ENCODE measurements at regions not wholly inside any gene's neighbourhood (a gene's known extent, or its start where the extent isn't known, plus 50 kb on each side); places are given as distances from the start of the nearest gene placed in this dataset.

GRCh38 chr6:89026151-89026550 lies 54.4 kb upstream of the PNRC1 start:
- no peak for ATAC-seq
- Mint-ChIP-seq H3K27ac (no peak overlapping the region), H3K4me3 (no peak overlapping the region), H3K9me3 (no peaks in the 10 kb centered on the region), H3K27me3 (ENCODE audit: low read depth) (peaks cover 2% of the 10 kb centered on the region; the same call in 1 of the 2 replicates), H3K36me3 (no peaks in the 10 kb centered on the region), H3K4me1 (peaks cover 22% of the 10 kb centered on the region)
- no peak for TF ChIP-seq SMAD3 (CRISPR knock-in tag; IDR thresholded peaks at IDR 0.05; ENCODE audit: borderline replicate concordance)
- TF ChIP-seq EMX1 (CRISPR knock-in tag; IDR thresholded peaks at IDR 0.05) = no peak
- TF ChIP-seq TCF7 (CRISPR knock-in tag; IDR thresholded peaks at IDR 0.05; ENCODE audit: low read depth) = no peak
- TF ChIP-seq, protein P1, sequence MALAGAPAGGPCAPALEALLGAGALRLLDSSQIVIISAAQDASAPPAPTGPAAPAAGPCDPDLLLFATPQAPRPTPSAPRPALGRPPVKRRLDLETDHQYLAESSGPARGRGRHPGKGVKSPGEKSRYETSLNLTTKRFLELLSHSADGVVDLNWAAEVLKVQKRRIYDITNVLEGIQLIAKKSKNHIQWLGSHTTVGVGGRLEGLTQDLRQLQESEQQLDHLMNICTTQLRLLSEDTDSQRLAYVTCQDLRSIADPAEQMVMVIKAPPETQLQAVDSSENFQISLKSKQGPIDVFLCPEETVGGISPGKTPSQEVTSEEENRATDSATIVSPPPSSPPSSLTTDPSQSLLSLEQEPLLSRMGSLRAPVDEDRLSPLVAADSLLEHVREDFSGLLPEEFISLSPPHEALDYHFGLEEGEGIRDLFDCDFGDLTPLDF (CRISPR knock-in tag; IDR thresholded peaks at IDR 0.05) = no peak
- no peak for TF ChIP-seq ZNF281 (CRISPR knock-in tag; IDR thresholded peaks at IDR 0.05)
- no peak for TF ChIP-seq CREB1 (CRISPR knock-in tag; IDR thresholded peaks at IDR 0.05)
- TF ChIP-seq USF1 (CRISPR knock-in tag; IDR thresholded peaks at IDR 0.05) = no peak
- TF ChIP-seq ETV6 (CRISPR knock-in tag; IDR thresholded peaks at IDR 0.05) = no peak
- TF ChIP-seq ZNF232 (CRISPR knock-in tag; IDR thresholded peaks at IDR 0.05) = no peak
- TF ChIP-seq SMAD4 (CRISPR knock-in tag; IDR thresholded peaks at IDR 0.05) = no peak
- TF ChIP-seq OVOL2 (CRISPR knock-in tag; IDR thresholded peaks at IDR 0.05; ENCODE audit: borderline replicate concordance) = no peak
- TF ChIP-seq, protein P2, sequence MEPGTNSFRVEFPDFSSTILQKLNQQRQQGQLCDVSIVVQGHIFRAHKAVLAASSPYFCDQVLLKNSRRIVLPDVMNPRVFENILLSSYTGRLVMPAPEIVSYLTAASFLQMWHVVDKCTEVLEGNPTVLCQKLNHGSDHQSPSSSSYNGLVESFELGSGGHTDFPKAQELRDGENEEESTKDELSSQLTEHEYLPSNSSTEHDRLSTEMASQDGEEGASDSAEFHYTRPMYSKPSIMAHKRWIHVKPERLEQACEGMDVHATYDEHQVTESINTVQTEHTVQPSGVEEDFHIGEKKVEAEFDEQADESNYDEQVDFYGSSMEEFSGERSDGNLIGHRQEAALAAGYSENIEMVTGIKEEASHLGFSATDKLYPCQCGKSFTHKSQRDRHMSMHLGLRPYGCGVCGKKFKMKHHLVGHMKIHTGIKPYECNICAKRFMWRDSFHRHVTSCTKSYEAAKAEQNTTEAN (CRISPR knock-in tag; IDR thresholded peaks at IDR 0.05) = no peak
- TF ChIP-seq, protein P3, sequence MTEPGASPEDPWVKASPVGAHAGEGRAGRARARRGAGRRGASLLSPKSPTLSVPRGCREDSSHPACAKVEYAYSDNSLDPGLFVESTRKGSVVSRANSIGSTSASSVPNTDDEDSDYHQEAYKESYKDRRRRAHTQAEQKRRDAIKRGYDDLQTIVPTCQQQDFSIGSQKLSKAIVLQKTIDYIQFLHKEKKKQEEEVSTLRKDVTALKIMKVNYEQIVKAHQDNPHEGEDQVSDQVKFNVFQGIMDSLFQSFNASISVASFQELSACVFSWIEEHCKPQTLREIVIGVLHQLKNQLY (CRISPR knock-in tag; IDR thresholded peaks at IDR 0.05) = no peak
- TF ChIP-seq ERG (CRISPR knock-in tag; IDR thresholded peaks at IDR 0.05) = no peak
- TF ChIP-seq ZBTB21 (CRISPR knock-in tag; IDR thresholded peaks at IDR 0.05; ENCODE audit: borderline replicate concordance) = no peak
- POLR2A ChIA-PET = interaction anchor here (0.6 kb wide), 1 partner anchor 442 kb away, joined by 6 read pairs; no protein-coding TSS in a partner anchor
- CTCF ChIA-PET = no interaction called here
- no peak for DNase-seq (ENCODE audit: low spot score)

GRCh38 chr6:89025633-89026032 lies 54.9 kb upstream of the PNRC1 start:
- Mint-ChIP-seq H3K9me3 (no peaks in the 10 kb centered on the region), H3K36me3 (no peaks in the 10 kb centered on the region), H3K4me3 (no peak overlapping the region), H3K27me3 (ENCODE audit: low read depth) (peaks cover 2% of the 10 kb centered on the region; the same call in 1 of the 2 replicates), H3K27ac (no peak overlapping the region), H3K4me1 (peaks cover 23% of the 10 kb centered on the region)
- DNase-seq (ENCODE audit: low spot score) (no peak), ATAC-seq (no peak)
- ChIA-PET CTCF (no interaction called here), POLR2A (interaction anchor here (0.6 kb wide), 1 partner anchor 443 kb away, joined by 6 read pairs; no protein-coding TSS in a partner anchor)
- TF ChIP-seq ZNF281 (CRISPR knock-in tag; IDR thresholded peaks at IDR 0.05) (no peak), MXD4 (CRISPR knock-in tag; IDR thresholded peaks at IDR 0.05; ENCODE audit: borderline replicate concordance) (no peak), TEAD1 (CRISPR knock-in tag; IDR thresholded peaks at IDR 0.05) (no peak), ELF4 (CRISPR knock-in tag; IDR thresholded peaks at IDR 0.05; ENCODE audit: low read depth) (no peak), ZNF671 (CRISPR knock-in tag; IDR thresholded peaks at IDR 0.05) (no peak), TCF7 (CRISPR knock-in tag; IDR thresholded peaks at IDR 0.05; ENCODE audit: low read depth) (no peak), NFYB (CRISPR knock-in tag; conservative IDR thresholded peaks at IDR 0.05; ENCODE audit: low read depth) (no peak), FOXP4 (CRISPR knock-in tag; IDR thresholded peaks at IDR 0.05) (no peak)
- TF ChIP-seq, protein P1 (CRISPR knock-in tag; IDR thresholded peaks at IDR 0.05) = no peak
